ENCODE measurements at regions not wholly inside any gene's neighbourhood (a gene's known extent, or its start where the extent isn't known, plus 50 kb on each side); places are given as distances from the start of the nearest gene placed in this dataset.

DNA sequence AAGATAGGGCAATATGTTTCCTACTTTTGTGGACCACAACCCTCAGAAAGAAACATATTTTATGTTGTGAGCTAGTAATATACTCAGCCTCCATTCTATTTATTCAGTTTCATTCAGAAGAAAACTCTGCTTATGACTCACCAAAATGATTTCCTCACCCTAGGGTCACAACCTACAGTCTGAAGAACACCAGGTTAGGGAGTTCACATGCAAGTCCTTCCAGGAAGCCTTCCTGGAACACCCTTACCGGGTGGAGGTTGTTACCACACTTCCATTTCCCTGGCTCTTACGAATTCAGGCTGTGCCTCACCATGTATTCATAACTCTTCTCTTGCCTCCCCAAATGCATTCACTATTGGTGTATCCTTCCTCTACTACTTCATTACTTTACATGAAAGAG lies 228.0 kb upstream of the ADAMTS9 start:
- Mint-ChIP-seq H3K27me3 (ENCODE audit: low read depth) (no peaks in the 10 kb centered on the region), H3K27ac (ENCODE audit: unreplicated experiment) (no peak overlapping the region), H3K4me1 (ENCODE audit: low read depth) (peaks cover 9% of the 10 kb centered on the region), H3K9me3 (ENCODE audit: low read depth) (peaks cover 2% of the 10 kb centered on the region), H3K36me3 (ENCODE audit: low read depth) (no peaks in the 10 kb centered on the region), H3K4me3 (ENCODE audit: unreplicated experiment) (no peak overlapping the region)
- DNase-seq (ENCODE audit: low spot score), result no peak
- TF ChIP-seq, protein P1, sequence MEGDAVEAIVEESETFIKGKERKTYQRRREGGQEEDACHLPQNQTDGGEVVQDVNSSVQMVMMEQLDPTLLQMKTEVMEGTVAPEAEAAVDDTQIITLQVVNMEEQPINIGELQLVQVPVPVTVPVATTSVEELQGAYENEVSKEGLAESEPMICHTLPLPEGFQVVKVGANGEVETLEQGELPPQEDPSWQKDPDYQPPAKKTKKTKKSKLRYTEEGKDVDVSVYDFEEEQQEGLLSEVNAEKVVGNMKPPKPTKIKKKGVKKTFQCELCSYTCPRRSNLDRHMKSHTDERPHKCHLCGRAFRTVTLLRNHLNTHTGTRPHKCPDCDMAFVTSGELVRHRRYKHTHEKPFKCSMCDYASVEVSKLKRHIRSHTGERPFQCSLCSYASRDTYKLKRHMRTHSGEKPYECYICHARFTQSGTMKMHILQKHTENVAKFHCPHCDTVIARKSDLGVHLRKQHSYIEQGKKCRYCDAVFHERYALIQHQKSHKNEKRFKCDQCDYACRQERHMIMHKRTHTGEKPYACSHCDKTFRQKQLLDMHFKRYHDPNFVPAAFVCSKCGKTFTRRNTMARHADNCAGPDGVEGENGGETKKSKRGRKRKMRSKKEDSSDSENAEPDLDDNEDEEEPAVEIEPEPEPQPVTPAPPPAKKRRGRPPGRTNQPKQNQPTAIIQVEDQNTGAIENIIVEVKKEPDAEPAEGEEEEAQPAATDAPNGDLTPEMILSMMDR (IDR thresholded peaks at IDR 0.05), result no peak

DNA sequence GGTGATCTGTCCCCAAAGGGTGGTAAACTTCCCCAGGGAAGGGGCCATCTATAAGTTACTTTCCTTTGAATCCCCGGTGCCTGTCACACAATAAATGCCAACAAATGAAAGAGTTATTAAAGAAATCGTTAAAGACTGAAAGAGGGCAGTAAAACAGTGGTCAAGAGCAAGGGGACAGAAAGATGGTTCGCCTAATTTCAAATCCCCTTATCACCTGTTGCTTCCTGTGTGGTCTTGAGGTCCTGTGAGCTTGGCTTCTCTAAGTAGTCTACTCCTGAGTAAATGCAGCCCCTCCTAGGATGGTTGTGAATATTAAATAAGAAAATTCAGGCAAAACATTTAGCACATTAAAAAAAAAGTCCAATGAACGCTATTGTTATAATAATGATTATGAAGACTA lies 225.7 kb upstream of the ADAMTS9 start:
- no peak overlapping the region for H3K4me3 Mint-ChIP-seq (ENCODE audit: unreplicated experiment)
- TF ChIP-seq, protein P1 (IDR thresholded peaks at IDR 0.05), result no peak
- H3K9me3 Mint-ChIP-seq (ENCODE audit: low read depth), result peaks cover 2% of the 10 kb centered on the region
- peaks cover 18% of the 10 kb centered on the region for H3K4me1 Mint-ChIP-seq (ENCODE audit: low read depth)
- H3K27me3 Mint-ChIP-seq (ENCODE audit: low read depth), result no peaks in the 10 kb centered on the region
- H3K36me3 Mint-ChIP-seq (ENCODE audit: low read depth), result no peaks in the 10 kb centered on the region
- no peak overlapping the region for H3K27ac Mint-ChIP-seq (ENCODE audit: unreplicated experiment)
- no peak for DNase-seq (ENCODE audit: low spot score)

DNA sequence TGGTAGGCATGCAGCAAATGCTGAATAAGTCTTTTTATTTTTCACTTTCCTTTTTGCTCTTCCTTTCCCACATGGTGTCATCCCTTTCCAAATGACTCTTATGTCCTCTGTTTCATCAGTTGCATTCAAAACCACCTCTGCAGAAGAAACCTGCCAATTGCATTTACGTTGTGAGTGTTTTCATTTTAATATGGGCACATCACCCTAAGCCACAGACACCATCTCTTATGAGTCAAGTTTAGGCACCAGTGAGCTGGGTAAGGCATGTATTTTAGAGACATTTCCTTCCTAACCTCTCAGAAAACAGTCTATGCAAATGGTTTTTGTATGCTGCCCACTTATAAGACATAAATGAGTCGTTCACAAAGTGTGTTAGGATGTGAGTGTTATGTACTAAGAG lies 223.3 kb upstream of the ADAMTS9 start:
- peaks cover 2% of the 10 kb centered on the region for H3K9me3 Mint-ChIP-seq (ENCODE audit: low read depth)
- H3K36me3 Mint-ChIP-seq (ENCODE audit: low read depth), result no peaks in the 10 kb centered on the region
- no peak overlapping the region for H3K27ac Mint-ChIP-seq (ENCODE audit: unreplicated experiment)
- H3K4me3 Mint-ChIP-seq (ENCODE audit: unreplicated experiment), result no peak overlapping the region
- no peak for DNase-seq (ENCODE audit: low spot score)
- TF ChIP-seq, protein P1 (IDR thresholded peaks at IDR 0.05), result no peak
- H3K27me3 Mint-ChIP-seq (ENCODE audit: low read depth), result no peaks in the 10 kb centered on the region
- H3K4me1 Mint-ChIP-seq (ENCODE audit: low read depth), result peaks cover 23% of the 10 kb centered on the region

DNA sequence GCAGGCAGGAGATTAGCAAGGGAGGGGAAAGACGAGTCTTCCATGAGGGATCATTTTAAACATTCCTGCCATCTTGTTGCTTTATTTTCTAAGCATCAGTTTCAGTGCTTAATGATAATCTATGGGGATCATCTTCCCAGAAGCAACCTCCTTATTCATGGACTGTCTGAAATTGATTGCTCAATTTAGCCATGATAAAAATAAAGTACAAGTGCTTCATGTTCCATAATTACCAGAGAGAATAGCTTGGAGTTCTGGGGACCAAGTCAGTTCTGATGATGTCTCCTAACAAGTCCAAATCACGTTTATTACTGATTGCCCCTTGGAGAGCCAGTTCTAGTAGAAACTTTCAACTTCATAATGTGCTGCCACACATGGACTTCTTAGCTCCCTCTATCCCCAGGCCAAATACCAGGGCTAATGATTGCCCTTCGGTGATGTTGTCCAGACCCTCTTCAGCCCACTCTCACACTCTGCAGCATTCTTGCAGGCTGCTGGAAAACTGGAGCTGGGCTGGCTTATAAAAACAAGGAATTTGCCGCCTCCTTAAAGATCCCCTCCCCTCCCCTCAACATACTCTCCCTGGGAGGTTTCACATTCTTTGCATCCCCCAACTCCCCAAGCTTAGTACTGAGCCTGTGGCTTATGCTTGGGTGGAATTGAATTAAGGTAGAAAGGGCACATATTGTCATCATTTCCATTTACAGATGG lies 222.1 kb upstream of the ADAMTS9 start:
- H3K4me1 Mint-ChIP-seq (ENCODE audit: low read depth), result peaks cover 19% of the 10 kb centered on the region
- no peaks in the 10 kb centered on the region for H3K27me3 Mint-ChIP-seq (ENCODE audit: low read depth)
- no peak overlapping the region for H3K4me3 Mint-ChIP-seq (ENCODE audit: unreplicated experiment)
- no peaks in the 10 kb centered on the region for H3K36me3 Mint-ChIP-seq (ENCODE audit: low read depth)
- peaks cover 2% of the 10 kb centered on the region for H3K9me3 Mint-ChIP-seq (ENCODE audit: low read depth)
- no peak for DNase-seq (ENCODE audit: low spot score)
- TF ChIP-seq, protein P1 (IDR thresholded peaks at IDR 0.05), result no peak
- no peak overlapping the region for H3K27ac Mint-ChIP-seq (ENCODE audit: unreplicated experiment)

DNA sequence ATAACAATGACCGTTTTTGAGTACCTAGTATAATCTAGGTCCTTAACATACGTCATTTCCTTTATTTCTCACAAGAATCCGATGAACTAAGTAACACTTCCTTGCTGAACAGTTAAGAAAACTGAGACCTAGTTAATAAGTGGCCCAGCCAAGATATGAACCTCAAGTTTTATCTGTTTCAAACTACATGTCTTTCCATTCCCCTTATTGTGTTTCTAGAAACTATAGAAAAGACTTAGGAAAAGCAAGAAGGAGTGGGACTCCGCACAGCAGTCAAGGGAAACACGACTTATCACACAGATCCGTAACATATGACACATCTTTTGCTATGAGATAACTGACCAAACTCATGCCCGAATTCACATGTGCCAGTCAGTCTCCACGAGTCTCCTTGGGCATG lies 221.2 kb upstream of the ADAMTS9 start:
- H3K9me3 Mint-ChIP-seq (ENCODE audit: low read depth), result peaks cover 2% of the 10 kb centered on the region
- H3K27ac Mint-ChIP-seq (ENCODE audit: unreplicated experiment), result no peak overlapping the region
- TF ChIP-seq, protein P1 (IDR thresholded peaks at IDR 0.05), result no peak
- peaks cover 19% of the 10 kb centered on the region for H3K4me1 Mint-ChIP-seq (ENCODE audit: low read depth)
- H3K4me3 Mint-ChIP-seq (ENCODE audit: unreplicated experiment), result no peak overlapping the region
- no peak for DNase-seq (ENCODE audit: low spot score)
- no peaks in the 10 kb centered on the region for H3K27me3 Mint-ChIP-seq (ENCODE audit: low read depth)
- H3K36me3 Mint-ChIP-seq (ENCODE audit: low read depth), result no peaks in the 10 kb centered on the region
